ENCODE measurements at regions not wholly inside any gene's neighbourhood (a gene's known extent, or its start where the extent isn't known, plus 50 kb on each side); places are given as distances from the start of the nearest gene placed in this dataset.

DNA sequence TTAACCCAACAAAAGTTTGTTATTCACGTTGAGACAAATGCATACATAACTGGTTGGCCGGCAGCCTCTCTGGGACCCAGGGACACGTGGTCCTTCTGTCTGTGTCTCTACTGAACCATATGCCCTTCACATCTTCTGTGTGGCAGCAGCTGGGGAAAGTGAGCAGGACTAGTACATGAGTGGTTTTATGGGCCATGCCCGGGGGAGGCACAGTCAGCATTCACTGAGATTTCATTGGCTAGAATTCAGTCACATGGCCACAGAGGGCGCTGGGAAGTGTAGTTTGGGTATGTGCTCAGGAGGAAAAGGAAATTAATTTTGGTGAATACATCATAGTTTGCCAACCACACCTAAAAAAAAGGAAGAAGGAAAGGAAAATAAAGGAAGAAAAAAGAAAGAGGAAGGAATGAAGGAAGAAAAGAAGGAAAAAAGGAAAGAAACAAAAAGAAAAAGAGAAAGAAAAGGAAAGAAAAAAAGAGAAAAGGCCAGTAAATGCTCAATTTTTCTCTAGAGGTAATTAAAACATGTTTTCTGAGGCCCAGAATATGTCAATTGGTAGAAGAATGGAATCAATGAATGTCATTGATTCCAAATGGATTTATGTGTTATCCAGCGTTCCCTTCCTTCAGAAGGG is 55.9 kb upstream of the KIRREL3 start:
- no peak overlapping the region for H3K27ac ChIP-seq
- no peak for DNase-seq
- TF ChIP-seq, protein P1, sequence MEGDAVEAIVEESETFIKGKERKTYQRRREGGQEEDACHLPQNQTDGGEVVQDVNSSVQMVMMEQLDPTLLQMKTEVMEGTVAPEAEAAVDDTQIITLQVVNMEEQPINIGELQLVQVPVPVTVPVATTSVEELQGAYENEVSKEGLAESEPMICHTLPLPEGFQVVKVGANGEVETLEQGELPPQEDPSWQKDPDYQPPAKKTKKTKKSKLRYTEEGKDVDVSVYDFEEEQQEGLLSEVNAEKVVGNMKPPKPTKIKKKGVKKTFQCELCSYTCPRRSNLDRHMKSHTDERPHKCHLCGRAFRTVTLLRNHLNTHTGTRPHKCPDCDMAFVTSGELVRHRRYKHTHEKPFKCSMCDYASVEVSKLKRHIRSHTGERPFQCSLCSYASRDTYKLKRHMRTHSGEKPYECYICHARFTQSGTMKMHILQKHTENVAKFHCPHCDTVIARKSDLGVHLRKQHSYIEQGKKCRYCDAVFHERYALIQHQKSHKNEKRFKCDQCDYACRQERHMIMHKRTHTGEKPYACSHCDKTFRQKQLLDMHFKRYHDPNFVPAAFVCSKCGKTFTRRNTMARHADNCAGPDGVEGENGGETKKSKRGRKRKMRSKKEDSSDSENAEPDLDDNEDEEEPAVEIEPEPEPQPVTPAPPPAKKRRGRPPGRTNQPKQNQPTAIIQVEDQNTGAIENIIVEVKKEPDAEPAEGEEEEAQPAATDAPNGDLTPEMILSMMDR (IDR thresholded peaks at IDR 0.05): no peak
- intact Hi-C loops (cut with DNase I): no loop called here
- no peaks in the 10 kb centered on the region for H3K9me3 ChIP-seq
- no peak for ATAC-seq
- H3K27me3 ChIP-seq: no peaks in the 10 kb centered on the region
- no peaks in the 10 kb centered on the region for H3K4me1 ChIP-seq
- H3K36me3 ChIP-seq: no peaks in the 10 kb centered on the region
- no peak overlapping the region for H3K4me3 ChIP-seq

DNA sequence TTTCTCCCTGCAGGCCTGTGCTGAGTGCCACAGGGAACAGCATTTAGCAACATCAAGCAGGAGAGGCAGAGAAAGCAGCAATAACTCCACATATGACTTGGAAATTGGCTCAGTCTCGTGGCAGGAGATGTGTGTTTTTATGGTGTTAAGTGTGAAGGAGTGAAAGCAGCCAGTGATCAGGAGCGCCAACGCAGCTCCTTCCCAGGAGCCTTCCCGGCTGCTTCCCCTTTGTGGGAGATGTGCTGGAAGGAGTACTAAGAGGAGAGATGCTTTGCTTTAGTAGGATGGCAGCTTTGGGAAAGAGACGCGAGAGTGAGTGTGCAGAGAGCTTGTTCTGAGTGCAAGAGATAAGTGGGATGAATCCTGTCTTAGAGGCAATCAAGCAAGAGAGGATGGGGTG is 54.7 kb upstream of the KIRREL3 start:
- TF ChIP-seq, protein P1 (IDR thresholded peaks at IDR 0.05): no peak
- no peaks in the 10 kb centered on the region for H3K27me3 ChIP-seq
- H3K9me3 ChIP-seq: no peaks in the 10 kb centered on the region
- H3K36me3 ChIP-seq: no peaks in the 10 kb centered on the region
- no peak for ATAC-seq
- intact Hi-C loops (cut with DNase I): no loop called here
- no peak for DNase-seq
- no peak overlapping the region for H3K4me3 ChIP-seq
- no peak overlapping the region for H3K27ac ChIP-seq
- H3K4me1 ChIP-seq: no peaks in the 10 kb centered on the region

DNA sequence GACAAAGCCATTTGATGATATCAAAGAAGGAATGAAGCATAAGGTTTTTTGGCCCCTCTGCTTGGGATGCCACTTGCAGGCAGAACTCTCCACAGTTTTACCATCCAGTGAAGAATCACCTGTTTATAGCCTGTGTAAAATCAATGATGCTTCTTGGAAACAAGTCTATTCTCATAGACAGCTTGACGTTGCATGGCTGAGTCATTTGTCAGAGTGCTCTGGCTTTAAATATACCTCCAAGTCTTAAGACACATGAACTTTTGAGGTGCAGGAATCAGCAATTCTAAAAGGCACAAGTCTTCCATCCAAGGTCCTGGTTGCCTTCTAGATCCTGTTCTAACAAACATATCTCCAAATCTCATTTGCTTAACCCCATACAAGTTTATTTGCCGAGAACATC is 53.6 kb upstream of the KIRREL3 start:
- no peaks in the 10 kb centered on the region for H3K36me3 ChIP-seq
- ATAC-seq: no peak
- DNase-seq: no peak
- no peak overlapping the region for H3K4me3 ChIP-seq
- no peaks in the 10 kb centered on the region for H3K9me3 ChIP-seq
- intact Hi-C loops (cut with DNase I): no loop called here
- no peaks in the 10 kb centered on the region for H3K27me3 ChIP-seq
- TF ChIP-seq, protein P1 (IDR thresholded peaks at IDR 0.05): no peak
- no peaks in the 10 kb centered on the region for H3K4me1 ChIP-seq
- H3K27ac ChIP-seq: no peak overlapping the region

DNA sequence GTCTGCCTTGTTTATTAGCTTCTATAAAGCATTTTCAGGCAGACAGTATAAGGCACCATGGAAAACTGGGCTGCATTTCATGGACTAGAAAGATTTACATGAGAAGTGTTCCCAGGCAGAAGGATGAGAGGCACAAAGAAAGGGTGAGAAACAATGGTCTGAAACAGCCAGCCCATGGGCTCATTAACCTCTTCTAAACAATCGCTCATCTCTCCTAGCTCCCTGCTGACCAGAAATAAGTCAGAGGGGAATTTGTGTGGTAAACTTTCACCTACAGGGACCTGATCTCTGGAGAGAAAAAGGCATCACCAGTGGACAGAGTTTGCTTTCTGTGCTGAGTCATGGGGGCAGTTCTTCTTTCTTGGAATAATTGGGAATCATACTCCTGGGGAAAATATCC is 51.8 kb upstream of the KIRREL3 start:
- ATAC-seq (no peak), DNase-seq (no peak)
- no peak overlapping the region for H3K27ac ChIP-seq
- no peaks in the 10 kb centered on the region for H3K27me3 ChIP-seq
- intact Hi-C loops (cut with DNase I): no loop called here
- no peaks in the 10 kb centered on the region for H3K4me1 ChIP-seq
- no peaks in the 10 kb centered on the region for H3K36me3 ChIP-seq
- H3K9me3 ChIP-seq: no peaks in the 10 kb centered on the region
- TF ChIP-seq, protein P1 (IDR thresholded peaks at IDR 0.05): no peak
- H3K4me3 ChIP-seq: no peak overlapping the region
